ENCODE measurements at regions not wholly inside any gene's neighbourhood (a gene's known extent, or its start where the extent isn't known, plus 50 kb on each side); places are given as distances from the start of the nearest gene placed in this dataset.

DNA sequence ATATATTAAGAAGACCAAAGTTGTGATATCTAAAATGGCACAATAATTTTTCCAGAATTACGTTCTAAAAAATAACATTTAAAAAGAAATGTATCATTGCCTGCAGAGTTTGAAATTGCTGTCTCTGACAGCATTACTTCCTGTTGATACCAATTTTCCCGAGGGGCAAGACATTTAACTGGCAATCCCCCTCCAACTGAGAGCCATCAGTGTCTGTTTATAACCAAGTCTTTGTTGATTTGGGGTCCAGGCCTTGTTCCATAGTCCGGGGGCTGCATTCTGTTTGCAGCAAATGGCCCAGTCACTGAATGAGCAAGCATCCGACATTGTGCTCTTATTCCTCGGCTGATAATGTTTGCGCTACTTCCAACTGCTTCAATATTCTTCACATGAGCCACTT is 231.5 kb downstream of the NAF1 start:
- Histone ChIP-seq H3K9me3 (ENCODE audit: insufficient read depth, low read depth, low read length) (no peaks in the 10 kb centered on the region), H3K79me2 (ENCODE audit: insufficient read depth, low read length) (no peaks in the 10 kb centered on the region), H4K20me1 (ENCODE audit: insufficient read depth, low read length, poor library complexity, severe bottlenecking) (no peaks in the 10 kb centered on the region), H3K4me1 (ENCODE audit: insufficient read depth, low read length, poor library complexity, severe bottlenecking) (no peaks in the 10 kb centered on the region), H3K27me3 (ENCODE audit: insufficient read depth, low read length, poor library complexity, severe bottlenecking) (no peaks in the 10 kb centered on the region), H3K9ac (ENCODE audit: low read depth, low read length, poor library complexity, severe bottlenecking) (no peak overlapping the region), H3K4me3 (ENCODE audit: low read length, poor library complexity, severe bottlenecking) (no peak overlapping the region), H3K4me2 (ENCODE audit: low read depth, low read length, poor library complexity, severe bottlenecking) (no peak overlapping the region), H2AFZ (ENCODE audit: low read length) (no peak overlapping the region), H3K9me2 (replicated peaks; ENCODE audit: low read depth, low read length) (no peaks in the 10 kb centered on the region), H3F3A (ENCODE audit: low read depth) (no peaks in the 10 kb centered on the region), H3K36me3 (ENCODE audit: insufficient read depth, low read length) (no peaks in the 10 kb centered on the region)
- TF ChIP-seq, protein P1, sequence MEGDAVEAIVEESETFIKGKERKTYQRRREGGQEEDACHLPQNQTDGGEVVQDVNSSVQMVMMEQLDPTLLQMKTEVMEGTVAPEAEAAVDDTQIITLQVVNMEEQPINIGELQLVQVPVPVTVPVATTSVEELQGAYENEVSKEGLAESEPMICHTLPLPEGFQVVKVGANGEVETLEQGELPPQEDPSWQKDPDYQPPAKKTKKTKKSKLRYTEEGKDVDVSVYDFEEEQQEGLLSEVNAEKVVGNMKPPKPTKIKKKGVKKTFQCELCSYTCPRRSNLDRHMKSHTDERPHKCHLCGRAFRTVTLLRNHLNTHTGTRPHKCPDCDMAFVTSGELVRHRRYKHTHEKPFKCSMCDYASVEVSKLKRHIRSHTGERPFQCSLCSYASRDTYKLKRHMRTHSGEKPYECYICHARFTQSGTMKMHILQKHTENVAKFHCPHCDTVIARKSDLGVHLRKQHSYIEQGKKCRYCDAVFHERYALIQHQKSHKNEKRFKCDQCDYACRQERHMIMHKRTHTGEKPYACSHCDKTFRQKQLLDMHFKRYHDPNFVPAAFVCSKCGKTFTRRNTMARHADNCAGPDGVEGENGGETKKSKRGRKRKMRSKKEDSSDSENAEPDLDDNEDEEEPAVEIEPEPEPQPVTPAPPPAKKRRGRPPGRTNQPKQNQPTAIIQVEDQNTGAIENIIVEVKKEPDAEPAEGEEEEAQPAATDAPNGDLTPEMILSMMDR (conservative IDR thresholded peaks at IDR 0.05; ENCODE audit: low read length): no peak
- no peak for TF ChIP-seq EZH2phosphoT487 (IDR thresholded peaks at IDR 0.05; ENCODE audit: borderline replicate concordance)

DNA sequence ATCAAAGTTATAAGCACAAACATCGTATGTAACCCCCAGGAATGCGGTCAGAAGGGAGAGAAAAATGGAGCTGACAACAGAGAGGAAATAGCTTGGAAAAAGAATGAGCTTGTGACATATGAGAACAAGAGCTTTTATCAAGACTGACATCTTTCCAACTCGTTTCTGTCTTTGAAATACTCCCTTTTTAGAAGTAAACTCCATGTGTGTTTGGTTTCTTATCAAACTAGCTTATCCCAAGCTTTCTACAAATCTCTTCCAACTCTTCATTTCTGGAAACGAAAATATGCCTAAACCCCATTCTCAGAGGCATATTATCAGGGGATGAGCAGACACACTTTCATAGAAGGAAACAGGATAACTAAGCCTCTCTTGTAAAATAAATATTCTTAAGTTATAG is 235.4 kb downstream of the NAF1 start:
- Histone ChIP-seq H3K9me2 (replicated peaks; ENCODE audit: low read depth, low read length) (no peaks in the 10 kb centered on the region), H3K36me3 (ENCODE audit: insufficient read depth, low read length) (no peaks in the 10 kb centered on the region), H3K9ac (ENCODE audit: low read depth, low read length, poor library complexity, severe bottlenecking) (no peak overlapping the region), H3F3A (ENCODE audit: low read depth) (no peaks in the 10 kb centered on the region), H3K4me2 (ENCODE audit: low read depth, low read length, poor library complexity, severe bottlenecking) (no peak overlapping the region), H3K4me3 (ENCODE audit: low read length, poor library complexity, severe bottlenecking) (no peak overlapping the region), H3K9me3 (ENCODE audit: insufficient read depth, low read depth, low read length) (no peaks in the 10 kb centered on the region), H3K27me3 (ENCODE audit: insufficient read depth, low read length, poor library complexity, severe bottlenecking) (no peaks in the 10 kb centered on the region), H3K79me2 (ENCODE audit: insufficient read depth, low read length) (no peaks in the 10 kb centered on the region), H3K4me1 (ENCODE audit: insufficient read depth, low read length, poor library complexity, severe bottlenecking) (no peaks in the 10 kb centered on the region), H4K20me1 (ENCODE audit: insufficient read depth, low read length, poor library complexity, severe bottlenecking) (no peaks in the 10 kb centered on the region), H2AFZ (ENCODE audit: low read length) (no peak overlapping the region)
- TF ChIP-seq, protein P1 (conservative IDR thresholded peaks at IDR 0.05; ENCODE audit: low read length): no peak
- TF ChIP-seq EZH2phosphoT487 (IDR thresholded peaks at IDR 0.05; ENCODE audit: borderline replicate concordance): no peak

DNA sequence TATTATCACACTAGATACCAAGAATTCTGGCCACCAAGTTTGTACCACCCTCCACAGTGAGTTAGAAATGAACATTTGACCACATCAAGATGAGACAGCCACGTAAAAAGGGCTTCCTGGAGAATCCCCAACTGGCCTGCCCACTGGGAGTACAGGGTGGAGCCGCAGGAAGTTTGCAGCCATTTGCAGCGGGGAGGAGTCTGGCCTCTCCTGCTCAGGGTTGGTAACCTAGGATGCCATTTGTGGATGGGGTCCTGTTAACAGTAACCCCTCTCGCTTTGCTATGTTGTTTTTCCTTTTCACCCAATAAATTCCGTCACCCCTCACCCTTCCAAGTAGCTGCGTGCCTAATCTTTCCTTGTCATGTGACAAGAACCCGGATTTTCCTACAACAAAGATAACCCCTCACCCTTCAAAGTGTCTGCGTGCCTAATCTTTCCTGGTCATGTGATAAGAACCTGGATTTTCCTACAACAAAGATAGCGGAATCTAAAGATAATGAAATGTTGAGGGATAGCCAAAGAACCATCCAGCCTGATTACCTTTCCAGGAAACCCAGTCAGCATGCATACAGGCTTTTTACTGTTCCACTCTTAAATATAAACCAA is 245.4 kb downstream of the NAF1 start:
- Histone ChIP-seq H2AFZ (ENCODE audit: low read length) (no peak overlapping the region), H3K9me3 (ENCODE audit: insufficient read depth, low read depth, low read length) (no peaks in the 10 kb centered on the region)

More for the DNA sequence above, 245.4 kb downstream of the NAF1 start:
- Histone ChIP-seq H3K36me3 (ENCODE audit: insufficient read depth, low read length) (no peaks in the 10 kb centered on the region), H3K4me1 (ENCODE audit: insufficient read depth, low read length, poor library complexity, severe bottlenecking) (no peaks in the 10 kb centered on the region), H3K4me2 (ENCODE audit: low read depth, low read length, poor library complexity, severe bottlenecking) (no peak overlapping the region), H3K79me2 (ENCODE audit: insufficient read depth, low read length) (no peaks in the 10 kb centered on the region), H3K9ac (ENCODE audit: low read depth, low read length, poor library complexity, severe bottlenecking) (no peak overlapping the region), H4K20me1 (ENCODE audit: insufficient read depth, low read length, poor library complexity, severe bottlenecking) (no peaks in the 10 kb centered on the region), H3K4me3 (ENCODE audit: low read length, poor library complexity, severe bottlenecking) (no peak overlapping the region), H3K9me2 (replicated peaks; ENCODE audit: low read depth, low read length) (no peaks in the 10 kb centered on the region), H3K27me3 (ENCODE audit: insufficient read depth, low read length, poor library complexity, severe bottlenecking) (no peaks in the 10 kb centered on the region), H3F3A (ENCODE audit: low read depth) (no peaks in the 10 kb centered on the region)
- TF ChIP-seq EZH2phosphoT487 (IDR thresholded peaks at IDR 0.05; ENCODE audit: borderline replicate concordance): no peak
- TF ChIP-seq, protein P1 (conservative IDR thresholded peaks at IDR 0.05; ENCODE audit: low read length): no peak

All from Loucy (cell line).